NT2/D1 (cell line): ENCODE measurements at regions not wholly inside any gene's neighbourhood (a gene's known extent, or its start where the extent isn't known, plus 50 kb on each side); places are given as distances from the start of the nearest gene placed in this dataset.

Experiments
- YY1 ChIP-seq: IDR thresholded peaks from 2 replicates; pipeline ENCODE4 v1.6.1; 2011; ENCODE audit not compliant: insufficient read length, insufficient read depth
- ZNF274 ChIP-seq: IDR thresholded peaks from 2 replicates; pipeline ENCODE4 v1.6.1; 2011; ENCODE audit warnings: mild to moderate bottlenecking, low read depth, low read length

DNA sequence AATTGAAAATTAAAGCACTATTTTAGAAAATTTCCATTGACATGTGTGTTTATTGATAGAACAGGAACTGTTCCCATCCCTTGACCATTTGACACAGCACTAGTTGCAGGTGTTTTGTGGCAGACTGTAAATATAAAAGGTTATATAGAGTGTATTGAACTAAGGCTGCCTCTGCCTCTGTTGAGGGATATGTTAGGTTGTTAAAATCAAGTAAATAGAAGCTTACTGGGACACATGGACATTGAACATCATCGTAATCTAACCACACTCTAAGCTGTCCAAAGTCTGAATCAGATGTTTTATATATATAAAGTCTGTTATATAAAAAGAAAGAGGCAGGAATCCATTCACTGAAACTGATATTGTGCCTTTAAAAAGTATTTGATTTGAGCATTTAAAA lies 308.1 kb upstream of the PKN2 start:
- TF ChIP-seq YY1 (no peak), ZNF274 (no peak)
